ENCODE measurements at regions not wholly inside any gene's neighbourhood (a gene's known extent, or its start where the extent isn't known, plus 50 kb on each side); places are given as distances from the start of the nearest gene placed in this dataset.

GRCh38 chr7:34237493-34237849, 332.1 kb downstream of the BMPER start:
- Histone ChIP-seq H3K79me1 (ENCODE audit: low read depth, low read length) (no peaks in the 10 kb centered on the region), H3K4me3 (ENCODE audit: extremely low read depth in 1 of 4, insufficient read depth in 2 of 4, low read depth in 3 of 4, low read length in 4 of 4) (no peak overlapping the region), H3K36me3 (ENCODE audit: control insufficient read depth in 2 of 4, insufficient read depth in 4 of 4, low read length in 3 of 4) (no peaks in the 10 kb centered on the region), H4K8ac (ENCODE audit: extremely low read depth, insufficient read depth, low read length) (no peak overlapping the region), H3K79me2 (ENCODE audit: control insufficient read depth in 1 of 2, insufficient read depth in 2 of 2, low read length in 2 of 2) (no peaks in the 10 kb centered on the region), H4K91ac (replicated peaks; ENCODE audit: insufficient read length, low read length) (no peak overlapping the region), H3K9ac (replicated peaks in 1 of 4; ENCODE audit: extremely low read depth in 1 of 4, low read depth in 3 of 4, low read length in 3 of 4) (no peak overlapping the region), H3K27ac (ENCODE audit: low read depth, low read length) (no peak overlapping the region), H3K23me2 (ENCODE audit: low read depth, low read length) (no peaks in the 10 kb centered on the region), H4K20me1 (replicated peaks in 1 of 2; ENCODE audit: control insufficient read depth in 1 of 2, insufficient read depth in 2 of 2, low read length in 2 of 2) (no peaks in the 10 kb centered on the region), H4K5ac (ENCODE audit: insufficient read length, low read depth, low read length) (no peak overlapping the region), H2BK20ac (ENCODE audit: low read length) (no peak overlapping the region), H2BK120ac (replicated peaks; ENCODE audit: low read depth, low read length) (no peak overlapping the region), H3K4ac (replicated peaks; ENCODE audit: insufficient read length, low read depth, low read length) (no peak overlapping the region), H2AK5ac (ENCODE audit: low read depth, low read length) (no peak overlapping the region), H2BK12ac (ENCODE audit: low read depth, low read length) (no peak overlapping the region), H3K56ac (replicated peaks; ENCODE audit: insufficient read length, low read depth, low read length) (no peak overlapping the region), H2BK15ac (ENCODE audit: low read length) (no peak overlapping the region), H3K4me2 (ENCODE audit: insufficient read depth in 1 of 2, low read depth in 2 of 2, low read length in 2 of 2) (no peak overlapping the region), H2AFZ (ENCODE audit: low read length) (no peak overlapping the region), H3K23ac (ENCODE audit: insufficient read length) (no peak overlapping the region), H3K27me3 (replicated peaks in 1 of 4; ENCODE audit: control insufficient read depth in 3 of 4, extremely low read depth in 1 of 4, insufficient read depth in 3 of 4, low read length in 3 of 4) (no peaks in the 10 kb centered on the region), H3K9me3 (ENCODE audit: insufficient read depth in 2 of 2, low read depth in 1 of 2, low read length in 1 of 2) (no peaks in the 10 kb centered on the region), H3K14ac (ENCODE audit: insufficient read length) (no peak overlapping the region), H3K18ac (ENCODE audit: extremely low read depth, low read length) (no peak overlapping the region), H3K4me1 (replicated peaks in 1 of 4; ENCODE audit: control insufficient read depth in 3 of 4, insufficient read depth in 4 of 4, low read length in 3 of 4) (no peaks in the 10 kb centered on the region), H2BK5ac (ENCODE audit: low read depth, low read length) (no peak overlapping the region)
- DNase-seq (ENCODE audit: low read depth in 1 of 2, low spot score in 2 of 2) = no peak
- FAIRE-seq = no peak
- CTCF ChIA-PET (ENCODE audit: partially characterized antibody) = no interaction called here
- POLR2A ChIA-PET (ENCODE audit: partially characterized antibody) = no interaction called here
- 84% methylated on average over 1 of the region's 1 CpG; no CpG with 5 or more reads in 1 of the 2 experiments for WGBS, 2 experiments (ENCODE audit: extremely low coverage in 1 of 2, insufficient coverage in 1 of 2, insufficient read length in 1 of 2, insufficient replicate concordance in 2 of 2, low coverage in 1 of 2, low lambda C conversion rate in 2 of 2, missing lambda C conversion rate in 1 of 2)
- TF ChIP-seq JUND (IDR thresholded peaks at IDR 0.05; ENCODE audit: low read length) = no peak
- no peak for TF ChIP-seq SP4 (IDR thresholded peaks at IDR 0.05; ENCODE audit: low read length)
- no peak for TF ChIP-seq NANOG (IDR thresholded peaks at IDR 0.05; ENCODE audit: insufficient read depth, low read depth, low read length, poor library complexity, severe bottlenecking)
- no peak for TF ChIP-seq EGR1 (IDR thresholded peaks at IDR 0.05; ENCODE audit: borderline replicate concordance, low read depth, low read length)
- TF ChIP-seq HDAC2 (IDR thresholded peaks at IDR 0.05; ENCODE audit: borderline replicate concordance in 1 of 2, low read depth in 2 of 2, low read length in 2 of 2) = no peak
- TF ChIP-seq SIX5 (IDR thresholded peaks at IDR 0.05; ENCODE audit: low read depth, low read length) = no peak
- TF ChIP-seq SUZ12 (IDR thresholded peaks at IDR 0.05; ENCODE audit: low read length) = no peak
- no peak for TF ChIP-seq RBBP5 (IDR thresholded peaks at IDR 0.05; ENCODE audit: borderline replicate concordance, low read depth, low read length)
- TF ChIP-seq GTF2F1 (IDR thresholded peaks at IDR 0.05; ENCODE audit: borderline replicate concordance, low read depth, low read length) = no peak
- TF ChIP-seq CHD1 (IDR thresholded peaks at IDR 0.05; ENCODE audit: low read depth, low read length) = no peak
- TF ChIP-seq JUN (IDR thresholded peaks at IDR 0.05; ENCODE audit: low read depth, low read length) = no peak
- no peak for TF ChIP-seq POLR2AphosphoS5 (IDR thresholded peaks at IDR 0.05; ENCODE audit: low read depth, low read length)
- no peak for TF ChIP-seq CHD2 (IDR thresholded peaks at IDR 0.05; ENCODE audit: low read length)
- no peak for TF ChIP-seq BACH1 (IDR thresholded peaks at IDR 0.05; ENCODE audit: low read length)
- no peak for TF ChIP-seq GABPA (IDR thresholded peaks at IDR 0.05; ENCODE audit: borderline replicate concordance, insufficient read depth, low read length)
- no peak for TF ChIP-seq E2F6 (IDR thresholded peaks at IDR 0.05)

All from H1 (cell line).